ENCODE measurements at regions not wholly inside any gene's neighbourhood (a gene's known extent, or its start where the extent isn't known, plus 50 kb on each side); places are given as distances from the start of the nearest gene placed in this dataset.

DNA sequence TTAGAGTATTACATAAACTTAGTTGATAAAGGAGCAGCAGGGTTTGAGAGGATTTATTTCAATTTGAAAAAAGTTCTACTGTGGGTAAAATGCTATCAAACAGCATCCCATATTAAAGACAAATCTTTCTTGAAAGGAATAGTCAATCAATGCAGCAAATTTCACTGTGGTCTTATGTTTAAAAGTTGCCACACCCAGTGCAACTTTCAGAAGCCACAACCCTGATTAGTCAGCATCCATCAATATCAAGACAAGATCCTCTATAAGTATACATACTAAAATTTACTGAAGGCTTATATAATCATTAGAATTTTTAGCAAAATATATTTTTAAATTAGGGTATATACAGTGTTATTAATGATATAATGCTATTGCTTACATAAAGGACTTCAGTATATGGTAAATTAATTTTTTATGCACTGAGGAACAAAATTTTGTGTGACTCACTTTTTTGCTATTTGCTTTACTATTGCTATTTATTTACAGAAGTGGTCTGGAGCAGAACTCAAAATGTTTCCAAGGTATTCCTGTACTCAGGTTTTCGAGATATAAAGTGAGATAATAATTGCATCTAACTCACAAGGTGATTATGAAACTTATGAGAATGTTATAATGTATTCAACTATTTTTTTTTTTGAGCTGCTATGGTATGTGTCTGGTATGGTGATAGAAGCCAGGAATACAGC lies 1127.6 kb downstream of the ADGRL3 start:
- TF ChIP-seq, protein P1, sequence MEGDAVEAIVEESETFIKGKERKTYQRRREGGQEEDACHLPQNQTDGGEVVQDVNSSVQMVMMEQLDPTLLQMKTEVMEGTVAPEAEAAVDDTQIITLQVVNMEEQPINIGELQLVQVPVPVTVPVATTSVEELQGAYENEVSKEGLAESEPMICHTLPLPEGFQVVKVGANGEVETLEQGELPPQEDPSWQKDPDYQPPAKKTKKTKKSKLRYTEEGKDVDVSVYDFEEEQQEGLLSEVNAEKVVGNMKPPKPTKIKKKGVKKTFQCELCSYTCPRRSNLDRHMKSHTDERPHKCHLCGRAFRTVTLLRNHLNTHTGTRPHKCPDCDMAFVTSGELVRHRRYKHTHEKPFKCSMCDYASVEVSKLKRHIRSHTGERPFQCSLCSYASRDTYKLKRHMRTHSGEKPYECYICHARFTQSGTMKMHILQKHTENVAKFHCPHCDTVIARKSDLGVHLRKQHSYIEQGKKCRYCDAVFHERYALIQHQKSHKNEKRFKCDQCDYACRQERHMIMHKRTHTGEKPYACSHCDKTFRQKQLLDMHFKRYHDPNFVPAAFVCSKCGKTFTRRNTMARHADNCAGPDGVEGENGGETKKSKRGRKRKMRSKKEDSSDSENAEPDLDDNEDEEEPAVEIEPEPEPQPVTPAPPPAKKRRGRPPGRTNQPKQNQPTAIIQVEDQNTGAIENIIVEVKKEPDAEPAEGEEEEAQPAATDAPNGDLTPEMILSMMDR (conservative IDR thresholded peaks at IDR 0.05), result no peak
- no peak overlapping the region for H3K27ac ChIP-seq

DNA sequence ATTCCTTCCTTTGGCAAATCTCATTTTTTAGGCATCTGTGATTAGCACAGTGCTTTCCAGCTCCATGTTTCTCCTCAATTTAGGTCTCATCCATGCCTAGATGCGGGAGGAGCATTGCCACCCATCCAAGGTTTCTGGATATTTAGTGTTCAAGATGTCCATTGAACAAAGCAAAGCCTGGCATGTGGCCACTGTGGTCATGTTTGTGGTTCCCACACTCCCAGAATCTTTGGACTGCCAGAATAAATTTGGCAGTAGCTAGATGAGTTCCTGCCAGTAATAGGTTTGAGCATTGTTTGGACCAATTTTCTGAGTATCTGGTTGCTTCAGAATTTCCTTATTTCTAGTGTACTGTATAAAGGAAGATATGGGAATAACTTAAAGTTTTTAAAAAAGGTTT lies 1124.1 kb downstream of the ADGRL3 start:
- no peak overlapping the region for H3K27ac ChIP-seq
- TF ChIP-seq, protein P1 (conservative IDR thresholded peaks at IDR 0.05), result no peak

DNA sequence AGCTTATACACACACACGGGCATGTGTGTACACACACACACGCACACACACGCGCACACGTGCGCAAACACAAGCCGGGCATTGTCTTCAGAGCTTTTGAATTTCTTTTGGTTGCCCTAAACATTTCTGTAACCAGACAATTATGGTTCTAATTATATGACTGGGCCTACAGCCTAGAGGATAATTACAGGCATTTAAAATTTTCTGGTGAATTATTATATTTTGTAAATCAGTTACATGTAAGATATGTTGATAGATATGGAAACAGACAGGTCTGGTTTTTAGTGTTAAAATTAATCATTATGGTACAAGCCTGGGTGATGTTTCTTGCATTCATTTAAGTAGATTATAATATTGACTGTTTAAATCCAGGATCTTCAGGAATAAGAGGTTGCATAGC lies 1120.5 kb downstream of the ADGRL3 start:
- TF ChIP-seq, protein P1 (conservative IDR thresholded peaks at IDR 0.05), result no peak
- H3K27ac ChIP-seq, result no peak overlapping the region

DNA sequence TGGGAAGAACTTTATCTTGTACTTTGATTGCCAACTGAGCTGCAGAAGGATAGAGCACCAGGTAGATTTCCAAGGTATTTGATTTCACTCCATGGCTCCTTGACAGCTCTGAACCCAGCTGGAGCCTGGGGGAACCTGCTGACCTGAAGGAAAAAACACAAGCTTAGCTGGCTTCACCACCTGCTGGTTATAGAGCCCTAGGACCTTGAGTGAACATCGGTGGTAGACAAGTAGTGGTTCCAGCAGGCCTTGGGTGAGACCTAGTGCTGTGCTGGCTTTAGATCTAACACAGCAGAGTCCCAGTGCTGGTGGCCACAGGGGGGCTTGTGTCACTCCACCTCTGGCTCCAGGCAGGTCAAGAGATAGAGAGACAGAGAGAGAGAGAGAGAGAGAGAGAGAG lies 1102.6 kb downstream of the ADGRL3 start:
- no peak overlapping the region for H3K27ac ChIP-seq
- TF ChIP-seq, protein P1 (conservative IDR thresholded peaks at IDR 0.05), result no peak

DNA sequence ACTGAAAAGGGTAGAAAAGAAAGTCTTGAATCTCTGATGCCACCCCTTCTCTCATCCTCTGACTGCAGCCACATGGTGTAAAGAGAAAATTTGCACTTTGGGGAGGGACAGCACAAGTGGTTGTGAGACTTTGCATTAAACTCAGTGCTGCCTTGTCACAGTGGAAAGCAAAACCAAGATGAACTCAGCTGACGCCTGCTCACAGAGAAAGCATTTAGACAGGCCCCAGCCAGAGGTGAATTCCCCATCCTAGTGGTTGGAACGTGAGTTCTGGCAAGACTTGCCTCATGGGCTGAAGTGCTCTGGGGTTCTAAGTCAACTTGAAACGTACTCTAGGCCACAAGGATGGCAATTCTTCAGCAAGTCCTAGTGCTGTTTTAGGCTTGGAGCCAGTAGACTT lies 1101.4 kb downstream of the ADGRL3 start:
- TF ChIP-seq, protein P1 (conservative IDR thresholded peaks at IDR 0.05), result no peak

DNA sequence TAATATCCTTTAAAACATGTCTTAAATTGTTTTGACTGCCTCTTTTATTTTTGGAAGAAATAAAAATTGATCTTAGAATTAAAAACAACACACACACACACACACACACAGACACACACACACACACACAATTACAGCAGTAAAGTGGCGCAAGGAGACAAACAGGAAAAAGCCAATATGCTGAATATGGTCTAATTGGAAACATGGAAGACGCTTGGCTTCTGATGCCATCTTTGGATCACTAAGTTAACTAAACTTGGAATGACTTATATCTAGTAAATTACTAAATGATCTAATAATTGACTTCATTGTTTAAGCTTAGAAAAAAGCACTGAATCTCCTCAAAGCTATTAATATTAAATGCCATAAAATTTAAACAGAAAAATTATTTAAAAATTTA lies 1093.4 kb downstream of the ADGRL3 start:
- H3K27ac ChIP-seq, result no peak overlapping the region
- TF ChIP-seq, protein P1 (conservative IDR thresholded peaks at IDR 0.05), result no peak

More for the DNA sequence above, 1101.4 kb downstream of the ADGRL3 start:
- H3K27ac ChIP-seq, result no peak overlapping the region

DNA sequence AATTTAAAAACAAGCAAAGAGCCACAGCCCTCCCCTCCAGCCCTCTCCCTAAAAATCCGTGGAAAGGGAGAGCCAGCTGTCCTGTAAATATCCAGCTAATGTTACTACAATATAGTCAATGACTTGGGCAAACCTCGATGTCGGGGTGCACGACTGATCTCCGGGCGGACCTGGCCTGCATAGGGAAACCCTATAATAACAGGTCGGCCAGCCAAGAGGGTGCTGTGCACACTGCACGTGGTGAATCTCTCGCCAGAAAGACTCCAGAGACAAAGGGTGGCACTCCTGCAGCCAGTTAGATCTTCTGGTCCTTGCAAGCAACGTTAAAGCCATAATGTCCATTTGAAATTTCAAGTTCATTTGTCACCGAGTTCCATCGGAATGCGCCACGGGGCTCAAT lies 1092.8 kb downstream of the ADGRL3 start:
- H3K27ac ChIP-seq, result no peak overlapping the region
- TF ChIP-seq, protein P1 (conservative IDR thresholded peaks at IDR 0.05), result no peak
